ENCODE measurements at regions not wholly inside any gene's neighbourhood (a gene's known extent, or its start where the extent isn't known, plus 50 kb on each side); places are given as distances from the start of the nearest gene placed in this dataset.

DNA sequence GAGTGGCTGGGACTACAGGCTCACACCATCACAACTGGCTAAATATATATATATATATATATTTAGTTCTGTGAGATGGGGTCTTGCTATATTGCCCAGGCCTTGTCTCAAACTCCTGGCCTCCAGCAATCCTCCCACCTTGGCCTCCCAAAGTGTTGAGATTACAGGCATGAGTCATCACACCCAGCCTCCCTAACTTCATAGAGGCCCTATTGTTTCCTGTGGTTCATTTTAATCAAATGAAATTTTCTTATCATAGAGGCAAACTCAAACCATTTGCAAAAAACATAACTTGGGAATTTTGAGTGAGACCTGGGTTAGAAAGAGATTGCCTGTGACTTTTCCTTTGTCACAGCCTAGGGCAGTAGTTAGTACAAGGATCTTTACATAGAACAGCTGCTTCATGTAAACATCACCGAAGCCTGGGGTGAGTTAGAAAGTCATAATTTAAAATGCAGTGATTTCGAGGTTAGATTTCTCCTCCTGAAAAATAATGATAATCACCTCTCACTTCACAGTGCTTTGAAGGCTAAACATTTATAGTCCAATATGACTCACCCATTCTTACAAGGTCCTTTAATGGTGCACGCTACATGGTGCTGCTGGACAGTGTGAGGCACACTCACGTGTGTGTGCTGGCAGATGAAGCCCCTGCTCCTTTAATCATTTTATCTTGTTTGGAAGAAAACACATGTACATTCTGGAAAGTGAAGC is 188.9 kb downstream of the RHOU start:
- DNase-seq: no peak

DNA sequence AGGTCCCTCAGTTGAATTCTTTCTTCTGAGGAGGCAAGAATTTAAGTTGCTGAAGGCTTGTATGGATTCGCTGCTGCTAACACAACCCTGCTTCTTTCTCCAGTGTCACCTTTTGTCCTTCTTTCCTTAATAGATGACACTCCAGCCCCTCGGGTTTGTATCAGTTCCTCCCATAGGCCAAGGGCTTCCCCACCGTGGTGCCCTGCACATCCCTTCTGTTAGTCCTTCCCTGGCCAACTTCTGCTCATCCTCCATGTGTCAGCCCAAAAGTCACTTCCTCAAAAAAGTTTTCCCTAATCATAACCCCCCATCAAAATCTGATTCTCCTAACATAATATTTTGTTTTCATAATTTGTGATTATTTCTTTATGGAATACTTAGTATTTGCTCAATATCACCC is 190.4 kb downstream of the RHOU start:
- no peak for DNase-seq

DNA sequence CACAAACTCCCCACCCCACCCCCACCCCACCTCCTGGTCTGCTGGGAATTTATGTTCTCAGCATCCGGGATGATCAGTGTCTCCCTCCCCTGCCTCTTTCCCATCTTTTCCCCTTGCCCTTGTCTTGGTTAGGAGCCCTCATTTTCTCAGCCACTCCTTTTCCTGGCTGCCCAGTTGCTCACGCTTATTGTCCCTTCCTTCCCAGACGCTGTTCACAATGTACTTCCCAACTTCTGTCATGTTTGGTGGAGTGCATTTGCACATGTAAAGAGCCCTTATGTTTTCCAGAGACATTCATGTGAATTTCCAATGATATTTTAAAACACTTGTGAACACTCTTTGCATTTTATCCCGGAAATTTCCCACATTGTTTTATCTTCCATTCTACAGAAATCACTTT is 192.1 kb downstream of the RHOU start:
- no peak for DNase-seq

GRCh38 chr1:228927946-228928898 is 192.9 kb downstream of the RHOU start:
- DNase-seq: no peak

DNA sequence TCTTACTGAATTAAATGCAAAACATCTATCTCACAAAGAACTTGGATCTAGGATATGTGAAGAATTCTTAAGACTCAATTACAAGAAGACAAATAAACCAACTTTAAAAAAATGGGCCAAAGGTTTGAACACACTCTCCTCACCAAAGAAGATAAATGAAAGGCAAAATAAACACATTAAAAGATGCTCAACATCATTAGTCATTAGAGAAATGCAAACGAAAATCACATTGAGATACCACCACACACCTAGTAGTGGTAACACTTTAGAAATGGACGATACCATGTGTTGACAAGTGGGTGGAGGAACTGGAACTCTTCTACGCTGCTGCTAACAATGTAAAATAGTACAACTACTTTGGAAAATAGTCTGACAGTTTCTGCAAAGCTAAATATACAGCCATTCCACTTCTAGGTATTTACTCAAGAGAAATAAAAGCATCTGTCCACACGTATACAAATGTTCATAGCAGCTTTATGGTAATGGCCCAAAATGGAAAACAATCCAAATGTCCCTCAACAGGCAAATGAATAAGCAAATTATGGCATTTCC is 194.3 kb downstream of the RHOU start:
- DNase-seq: no peak

DNA sequence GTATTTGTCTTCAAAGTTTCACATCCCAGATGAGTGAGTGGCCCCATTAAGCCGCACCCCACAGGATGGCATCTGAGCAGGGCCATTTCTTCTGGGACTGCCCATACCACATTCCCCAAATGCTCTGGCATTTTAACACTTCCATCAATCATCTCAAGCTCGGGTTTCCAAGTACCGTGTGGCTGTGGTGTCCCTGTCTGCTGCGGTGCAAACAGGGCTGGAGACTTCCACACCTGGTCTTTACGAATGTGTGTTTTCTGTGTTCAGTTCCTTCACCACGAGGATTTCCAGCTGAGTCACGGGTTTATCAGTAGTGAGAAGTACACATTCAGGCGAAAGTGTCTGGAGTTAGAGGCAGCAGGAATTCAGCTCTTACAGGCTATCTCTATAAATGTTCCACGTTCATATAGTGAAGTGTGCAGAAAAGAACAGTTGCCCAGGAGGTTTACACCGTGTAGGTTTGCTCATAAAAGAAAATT is 195.2 kb downstream of the RHOU start:
- no peak for DNase-seq

GRCh38 chr1:228933753-228934152 is 198.5 kb downstream of the RHOU start:
- no peak for DNase-seq

DNA sequence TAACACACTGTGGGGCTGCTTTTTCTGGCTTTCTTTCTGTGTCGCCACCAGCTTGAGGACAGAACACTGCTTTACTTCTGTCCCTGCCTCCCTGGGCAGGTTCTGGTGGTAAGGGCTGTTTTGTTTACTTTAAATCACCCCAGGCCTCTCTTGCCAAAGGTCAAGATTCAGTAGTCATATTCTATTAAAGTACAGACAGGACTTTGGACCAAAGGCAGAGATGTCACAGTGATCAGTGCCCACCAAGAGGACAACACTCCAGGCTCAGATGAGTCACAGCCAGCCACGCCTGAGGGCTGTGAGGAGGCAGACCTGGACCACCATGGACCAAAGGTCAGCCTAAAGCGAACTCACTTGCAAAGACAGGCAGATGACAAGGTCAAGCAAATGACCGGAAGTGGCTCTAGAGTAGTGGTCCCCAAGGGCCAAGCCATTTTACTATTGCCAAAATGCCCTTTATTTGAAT is 200.0 kb downstream of the RHOU start:
- DNase-seq: no peak

- no peak for DNase-seq
Observed at GRCh38 chr1:228935855-228936727, 200.8 kb downstream of the RHOU start.

GRCh38 chr1:228936881-228937280 is 201.6 kb downstream of the RHOU start:
- DNase-seq: no peak

DNA sequence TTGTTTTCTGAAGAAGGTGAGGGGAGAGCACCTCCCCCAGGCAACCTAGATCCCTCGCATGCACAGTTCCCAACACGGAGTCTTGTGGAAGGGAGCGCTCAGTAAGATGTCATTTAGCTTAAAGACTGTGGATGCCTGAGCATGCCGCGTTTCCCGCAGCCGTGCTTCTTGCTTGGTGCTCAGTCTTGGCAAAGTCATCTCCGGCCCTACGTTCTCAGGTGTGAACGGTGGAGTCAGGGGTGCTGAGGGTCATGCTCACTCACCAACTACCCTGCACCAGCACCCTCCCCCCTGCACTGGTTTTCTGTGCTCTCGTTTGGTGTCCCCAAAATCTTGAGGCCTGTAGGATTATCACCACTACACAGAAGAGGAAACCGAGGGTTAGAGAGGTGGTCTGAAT is 202.1 kb downstream of the RHOU start:
- no peak for DNase-seq

DNA sequence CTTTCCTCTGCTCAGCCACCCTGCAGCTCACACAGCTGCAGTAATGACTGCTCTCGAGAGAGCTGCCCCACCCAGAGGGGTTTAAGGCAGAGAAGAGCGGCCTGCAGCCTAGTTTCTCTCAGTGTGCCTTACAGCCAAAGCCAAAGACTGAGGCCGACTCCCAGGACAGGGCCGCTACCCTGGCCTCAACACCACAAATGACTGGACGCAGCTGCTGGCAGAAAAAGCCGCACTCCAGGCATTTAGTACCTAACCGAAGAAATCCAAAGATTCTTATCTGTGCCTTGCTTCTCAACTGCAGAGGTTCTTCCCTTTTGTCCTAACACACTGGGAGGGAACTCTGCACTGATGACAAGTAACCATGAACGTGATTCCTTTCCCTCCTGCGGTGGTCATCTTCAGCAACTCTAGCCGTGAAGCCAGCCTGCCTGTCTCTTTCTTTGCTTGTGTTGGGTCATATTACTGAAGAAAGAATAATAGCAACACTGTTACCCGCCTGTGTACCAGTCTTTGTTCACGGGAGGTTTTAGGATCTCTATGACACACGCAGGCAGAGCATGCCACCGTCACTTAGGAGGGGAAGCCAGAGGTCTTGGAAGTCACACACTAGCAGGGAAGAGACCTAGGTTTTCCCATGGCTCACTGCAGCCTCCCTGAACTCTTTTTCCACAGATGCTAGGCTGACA is 202.7 kb downstream of the RHOU start:
- DNase-seq: no peak

DNA sequence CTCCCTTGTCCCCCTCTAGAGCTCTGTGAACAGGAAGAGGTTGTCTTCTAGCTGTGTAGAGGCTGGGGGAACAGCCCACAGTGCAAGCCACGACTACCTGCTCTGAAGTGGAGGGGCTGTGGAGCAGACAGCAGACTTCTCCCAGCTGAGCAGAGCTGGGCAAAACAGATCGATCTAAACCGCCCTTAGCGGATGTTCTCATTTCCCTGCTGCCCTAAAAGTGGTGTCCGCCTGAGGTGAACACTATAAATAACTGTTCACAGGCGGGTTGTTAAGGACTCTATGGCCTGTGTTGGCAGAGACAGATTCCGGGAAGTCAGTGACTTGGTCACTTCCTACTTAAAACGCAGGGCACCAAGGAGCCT is 203.2 kb downstream of the RHOU start:
- no peak for DNase-seq

DNA sequence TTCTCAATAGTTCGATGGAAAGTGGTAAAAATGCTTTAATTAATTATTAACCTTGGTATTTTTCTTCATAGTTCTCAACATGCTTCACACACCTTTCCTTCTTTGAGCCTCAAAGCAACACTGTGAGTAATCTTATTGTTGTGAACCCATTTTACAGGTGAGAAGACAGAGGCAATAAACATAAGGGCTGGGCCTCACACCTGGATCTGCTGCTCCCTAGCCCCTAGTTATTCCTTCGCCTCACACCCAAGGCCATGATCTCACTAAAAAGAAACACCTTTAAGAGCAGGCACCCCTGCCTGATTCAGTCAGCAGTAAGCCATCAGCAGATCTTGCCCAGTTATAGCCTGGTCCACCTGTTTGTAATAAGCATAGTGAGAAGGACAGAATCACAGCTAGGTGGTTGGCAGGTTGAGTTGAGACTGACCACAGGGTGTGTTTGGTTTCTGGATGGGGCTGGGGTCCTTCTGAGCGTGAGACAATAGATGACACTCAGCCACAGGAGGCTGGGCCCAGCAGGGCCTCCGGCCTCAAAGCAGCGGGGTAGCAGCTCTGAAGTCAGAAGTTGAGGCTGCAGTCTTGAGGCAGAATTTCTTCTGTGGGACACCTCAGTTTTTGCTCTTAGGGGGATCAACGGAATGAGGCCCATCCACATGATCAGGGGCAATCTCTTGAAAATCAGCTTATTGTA is 203.9 kb downstream of the RHOU start:
- no peak for DNase-seq

DNA sequence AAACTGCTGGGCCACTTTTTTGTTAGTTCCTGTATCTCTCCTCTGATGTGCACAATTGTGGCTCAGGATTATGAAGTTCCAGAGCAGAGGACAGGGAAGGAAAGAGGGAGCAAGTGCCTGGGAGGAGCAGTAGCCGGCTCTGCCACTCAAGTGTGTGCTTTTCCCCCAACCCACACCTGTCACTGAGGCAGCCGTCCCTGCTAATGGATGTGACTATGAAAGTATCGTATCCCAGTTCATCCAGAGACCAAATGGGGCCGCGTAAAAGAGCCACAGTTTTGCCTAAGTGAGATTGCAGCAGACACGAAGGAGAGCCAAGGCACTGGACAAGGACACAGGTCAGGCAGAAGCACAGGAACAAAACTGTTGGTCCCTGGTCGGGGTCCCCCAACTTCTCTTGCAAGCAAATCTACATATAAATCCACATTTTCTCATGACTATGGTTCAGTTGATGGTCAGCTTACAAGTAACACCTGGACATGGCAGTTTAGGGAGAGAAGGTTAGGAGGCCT is 204.7 kb downstream of the RHOU start:
- DNase-seq: no peak

- DNase-seq: no peak
Observed at GRCh38 chr1:228940526-228940925, 205.2 kb downstream of the RHOU start.

DNA sequence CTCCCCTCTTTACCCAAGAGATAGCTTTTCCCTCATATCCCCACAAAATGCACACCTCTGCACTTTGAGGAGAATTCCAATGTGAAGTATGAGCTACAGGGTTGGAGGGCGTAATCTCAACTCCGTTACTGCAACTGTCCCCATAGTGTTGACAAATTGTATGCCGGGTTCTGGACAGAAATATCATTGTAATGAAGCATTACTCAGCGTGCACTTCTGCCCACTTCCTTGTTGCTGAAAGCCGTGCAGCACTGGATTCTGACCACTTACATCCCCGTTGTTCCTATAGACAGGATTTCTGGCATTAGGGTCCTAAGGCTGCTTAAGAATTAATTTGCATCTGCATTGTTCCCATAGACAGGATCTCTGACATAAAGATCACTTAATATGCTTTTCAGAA is 205.6 kb downstream of the RHOU start:
- no peak for DNase-seq

GRCh38 chr1:228941666-228942065 is 206.4 kb downstream of the RHOU start:
- no peak for DNase-seq

GRCh38 chr1:228943436-228943835 is 208.2 kb downstream of the RHOU start:
- DNase-seq: no peak

DNA sequence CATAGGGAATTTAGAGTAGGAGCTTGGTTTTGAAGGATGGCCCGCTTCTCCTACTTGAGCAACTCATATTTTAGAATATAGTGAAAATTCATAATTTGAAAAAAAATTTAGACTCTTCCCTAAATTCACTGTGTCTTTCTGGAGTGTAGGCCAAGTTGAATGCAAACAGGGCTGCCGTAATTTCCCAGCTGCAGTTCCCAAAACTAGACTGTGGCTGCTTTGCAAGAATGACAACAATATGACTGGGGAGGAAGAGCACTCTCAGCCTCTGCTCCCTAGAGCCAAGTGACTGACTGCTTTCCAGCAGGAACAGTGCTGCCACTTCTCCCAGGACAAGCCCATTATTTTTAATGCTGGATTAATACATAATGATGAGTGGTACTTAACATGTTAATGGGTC is 209.0 kb downstream of the RHOU start:
- no peak for DNase-seq

GRCh38 chr1:228944935-228945371 is 209.7 kb downstream of the RHOU start:
- no peak for DNase-seq
